ENCODE measurements at regions not wholly inside any gene's neighbourhood (a gene's known extent, or its start where the extent isn't known, plus 50 kb on each side); places are given as distances from the start of the nearest gene placed in this dataset.

GRCh38 chr1:87717157-87717670 lies 388.5 kb downstream of the LMO4 start:
- DNase-seq (ENCODE audit: low read depth, low spot score), result no peak

GRCh38 chr1:87718241-87718950 lies 389.7 kb downstream of the LMO4 start:
- DNase-seq (ENCODE audit: low read depth, low spot score), result no peak

GRCh38 chr1:87719658-87720057 lies 391.0 kb downstream of the LMO4 start:
- no peak for DNase-seq (ENCODE audit: low read depth, low spot score)

DNA sequence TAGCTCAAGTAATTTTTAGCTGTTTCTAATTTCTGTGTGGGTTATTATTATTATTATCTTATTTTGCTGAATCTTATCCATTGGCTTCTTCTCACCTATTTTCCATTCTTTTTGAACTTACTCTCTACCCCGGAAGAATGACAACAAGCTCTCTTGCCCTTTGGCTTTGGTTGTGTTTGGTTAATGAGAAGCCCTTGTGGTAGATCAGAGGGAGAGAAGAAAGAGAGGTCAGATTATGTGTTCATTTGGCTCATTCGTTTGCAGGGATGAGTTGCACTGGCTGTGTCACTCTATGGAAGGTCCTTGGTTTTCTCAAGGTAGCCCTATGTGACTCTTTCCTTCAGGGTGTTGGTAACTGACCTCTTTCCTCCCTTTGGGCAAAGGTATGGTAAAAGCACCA lies 391.9 kb downstream of the LMO4 start:
- no peak for DNase-seq (ENCODE audit: low read depth, low spot score)

GRCh38 chr1:87723193-87723592 lies 394.5 kb downstream of the LMO4 start:
- DNase-seq (ENCODE audit: low read depth, low spot score), result no peak

DNA sequence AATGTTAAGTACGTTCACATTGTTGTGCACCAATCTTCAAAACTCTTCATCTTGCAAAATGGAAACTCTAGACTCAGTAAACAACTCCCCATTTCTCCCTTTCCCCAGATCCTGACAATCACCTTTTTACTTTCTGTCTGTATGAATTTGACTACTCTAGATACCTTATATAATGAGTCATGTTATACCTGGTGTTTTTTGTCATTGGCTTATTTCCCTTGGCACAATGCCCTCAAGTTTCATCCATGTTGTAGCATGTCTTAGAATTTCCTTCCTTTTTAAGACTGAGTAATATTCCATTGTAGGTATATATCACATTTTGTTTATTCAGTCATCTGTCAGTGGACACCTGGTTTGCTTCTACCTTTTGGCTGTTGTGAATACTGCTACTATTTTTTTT lies 399.5 kb downstream of the LMO4 start:
- no peak for DNase-seq (ENCODE audit: low read depth, low spot score)

- no peak for DNase-seq (ENCODE audit: low read depth, low spot score)
Measured at GRCh38 chr1:87730274-87731216, 401.9 kb downstream of the LMO4 start.

DNA sequence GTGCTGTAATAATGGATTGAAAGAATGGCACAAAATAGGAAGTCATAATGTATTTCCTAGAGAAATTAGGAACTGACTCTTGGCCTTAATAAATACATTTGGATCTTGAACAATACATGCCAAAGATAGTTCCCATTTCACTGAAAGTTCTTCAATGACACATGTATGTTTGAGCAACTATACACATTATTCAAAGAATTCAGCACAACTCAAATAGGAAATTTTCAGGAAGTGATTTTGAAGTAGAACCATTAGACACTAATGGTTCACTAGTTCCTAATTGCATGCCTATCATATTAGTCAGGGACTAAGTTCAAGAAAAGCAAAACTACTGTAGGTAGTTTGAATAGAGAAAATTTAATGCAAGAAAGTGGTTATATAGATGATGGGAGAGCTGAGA lies 404.7 kb downstream of the LMO4 start:
- no peak for DNase-seq (ENCODE audit: low read depth, low spot score)

DNA sequence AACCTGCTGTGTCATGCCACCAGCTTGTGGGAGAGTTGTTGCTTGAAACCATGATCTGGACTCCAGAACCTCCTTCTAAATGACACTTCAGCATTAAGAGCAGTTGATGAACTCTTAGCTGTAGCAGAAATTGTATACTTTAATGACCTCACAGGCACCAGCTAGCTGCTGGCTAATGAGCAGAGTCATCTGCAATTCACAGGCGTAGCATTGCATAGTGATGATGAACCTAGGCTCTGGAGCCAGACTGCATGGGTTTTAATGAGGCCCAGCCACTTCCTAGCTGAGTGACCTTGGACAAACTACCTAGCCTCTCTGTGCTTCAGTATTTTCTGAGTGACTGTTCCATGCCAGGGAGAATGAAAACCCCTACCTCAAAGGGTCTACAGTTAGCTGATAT lies 407.1 kb downstream of the LMO4 start:
- DNase-seq (ENCODE audit: low read depth, low spot score), result no peak

GRCh38 chr1:87739141-87739540 lies 410.5 kb downstream of the LMO4 start:
- DNase-seq (ENCODE audit: low read depth, low spot score), result no peak

DNA sequence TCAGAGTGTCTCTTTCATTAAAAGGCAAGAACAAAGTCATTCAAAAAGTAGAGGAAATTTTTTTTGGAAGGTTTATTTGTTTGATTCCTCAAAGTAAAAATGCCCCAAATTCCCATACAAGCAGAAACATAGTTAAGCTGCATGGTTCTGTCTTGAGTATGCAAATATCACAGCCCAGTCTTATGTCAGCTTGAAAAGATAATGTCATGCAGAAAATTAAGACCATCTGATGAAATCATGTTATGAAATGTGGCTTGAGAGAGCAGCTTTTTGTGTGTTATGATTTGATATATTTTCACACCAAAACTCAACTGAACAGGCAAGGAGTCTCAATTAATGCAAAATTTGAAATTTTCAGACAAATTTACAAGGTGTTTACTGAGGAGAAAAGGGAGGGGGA lies 411.0 kb downstream of the LMO4 start:
- no peak for DNase-seq (ENCODE audit: low read depth, low spot score)

GRCh38 chr1:87743256-87743655 lies 414.6 kb downstream of the LMO4 start:
- no peak for DNase-seq (ENCODE audit: low read depth, low spot score)

- DNase-seq (ENCODE audit: low read depth, low spot score), result no peak
Measured at GRCh38 chr1:87744056-87744455, 415.4 kb downstream of the LMO4 start.

- DNase-seq (ENCODE audit: low read depth, low spot score), result no peak
Measured at GRCh38 chr1:87744763-87745162, 416.1 kb downstream of the LMO4 start.

DNA sequence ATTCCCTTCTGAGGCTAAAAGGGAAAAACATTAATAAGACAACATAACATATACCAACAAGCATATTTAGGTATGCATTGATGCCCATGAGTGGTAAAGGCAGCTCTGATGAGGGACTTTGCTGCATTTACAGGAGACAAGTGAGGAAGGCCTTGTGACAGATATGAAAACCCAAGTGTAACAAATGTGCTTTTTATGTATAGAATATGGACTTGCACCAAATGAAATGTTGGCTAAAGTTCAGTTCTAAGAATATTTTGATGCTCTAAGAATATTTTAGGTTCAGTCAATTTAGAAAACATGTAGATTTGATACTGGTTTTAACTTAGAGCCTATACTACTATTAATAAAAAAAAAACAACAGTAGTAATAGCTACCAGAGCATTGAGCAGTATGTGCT lies 424.7 kb downstream of the LMO4 start:
- DNase-seq (ENCODE audit: low read depth, low spot score), result no peak

DNA sequence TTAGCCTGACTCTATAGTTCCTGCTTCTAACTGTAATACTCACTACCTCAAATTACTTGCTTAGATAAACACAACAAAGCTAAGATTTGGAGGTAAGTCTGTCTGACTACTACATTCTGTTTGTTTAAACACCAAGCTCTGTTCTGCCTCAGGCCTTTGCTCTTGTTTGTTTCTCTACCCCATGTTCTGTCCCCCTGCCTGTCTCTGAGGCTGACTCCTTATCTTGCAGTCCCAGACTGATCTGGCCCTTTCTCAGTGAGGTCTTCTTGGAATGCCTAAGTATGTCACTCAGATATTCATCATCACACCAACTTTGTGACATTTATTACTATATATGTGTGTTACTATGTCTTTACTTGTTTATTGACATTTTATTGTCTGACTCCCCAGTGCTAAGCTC lies 425.5 kb downstream of the LMO4 start:
- no peak for DNase-seq (ENCODE audit: low read depth, low spot score)

- no peak for DNase-seq (ENCODE audit: low read depth, low spot score)
Measured at GRCh38 chr1:87757676-87758075, 429.0 kb downstream of the LMO4 start.

- DNase-seq (ENCODE audit: low read depth, low spot score), result no peak
Measured at GRCh38 chr1:87759421-87760087, 430.9 kb downstream of the LMO4 start.

DNA sequence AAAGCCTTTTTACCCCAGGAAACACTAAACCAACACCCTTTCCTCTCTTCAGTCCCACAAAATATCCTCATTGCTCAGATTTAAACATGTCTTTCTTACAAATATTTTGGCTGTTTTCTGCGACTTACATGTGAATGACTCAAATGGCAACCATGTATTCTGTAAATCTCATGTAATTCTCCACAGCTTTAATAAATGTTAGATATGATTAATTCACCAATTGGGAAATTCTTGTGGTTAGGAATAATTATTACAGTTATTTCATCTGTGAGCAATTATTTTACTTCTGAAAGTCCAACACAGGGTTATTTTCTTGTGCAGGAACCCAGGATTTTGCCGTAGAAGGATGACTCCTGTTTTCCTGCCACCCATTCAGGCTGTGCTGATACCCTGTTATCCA lies 431.5 kb downstream of the LMO4 start:
- DNase-seq (ENCODE audit: low read depth, low spot score), result no peak

- DNase-seq (ENCODE audit: low read depth, low spot score), result no peak
Measured at GRCh38 chr1:87760654-87761053, 432.0 kb downstream of the LMO4 start.

- no peak for DNase-seq (ENCODE audit: low read depth, low spot score)
Measured at GRCh38 chr1:87763483-87763882, 434.8 kb downstream of the LMO4 start.

DNA sequence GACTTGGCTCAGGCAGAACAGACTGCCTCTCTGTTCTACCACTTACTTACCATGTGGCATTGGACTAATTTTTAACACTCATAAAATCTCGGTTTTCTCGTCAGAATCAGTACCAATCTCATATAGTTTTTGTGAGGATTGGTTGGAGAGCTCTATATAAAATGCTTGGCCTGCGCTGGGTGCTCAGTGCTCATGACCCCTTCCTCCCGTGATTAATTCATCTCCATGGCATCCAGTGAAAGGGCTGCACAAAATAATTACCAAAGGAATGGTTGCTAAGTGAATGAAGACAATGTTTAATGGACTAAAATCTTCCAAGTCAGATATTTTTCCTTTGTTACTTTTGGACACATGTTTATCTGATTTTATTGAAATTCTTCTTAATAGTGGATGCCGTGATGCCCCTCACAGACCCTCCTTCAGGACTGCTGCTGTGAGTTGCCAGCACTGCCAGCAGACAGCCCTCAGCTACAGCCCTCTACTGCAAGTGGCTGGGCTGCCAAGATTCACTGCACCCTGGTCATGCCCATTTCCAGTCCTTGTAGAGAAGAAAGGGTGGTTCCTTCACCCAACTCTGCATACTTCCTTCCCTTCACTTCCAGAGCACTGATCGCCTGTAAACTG lies 436.5 kb downstream of the LMO4 start:
- no peak for DNase-seq (ENCODE audit: low read depth, low spot score)

Data from pulmonary artery endothelial cell (primary cell).